Erythroblast (primary cell): ENCODE measurements at regions not wholly inside any gene's neighbourhood (a gene's known extent, or its start where the extent isn't known, plus 50 kb on each side); places are given as distances from the start of the nearest gene placed in this dataset.

Source experiments
- GATA1 ChIP-seq: IDR thresholded peaks from 2 replicates; pipeline ENCODE4 v1.6.1; 2011; ENCODE audit warnings: low read depth, mild to moderate bottlenecking, control low read depth, low read length, moderate library complexity
- POLR2A ChIP-seq: IDR thresholded peaks from 2 replicates; pipeline ENCODE4 v1.6.1; 2011; ENCODE audit warnings: mild to moderate bottlenecking, low read length

DNA sequence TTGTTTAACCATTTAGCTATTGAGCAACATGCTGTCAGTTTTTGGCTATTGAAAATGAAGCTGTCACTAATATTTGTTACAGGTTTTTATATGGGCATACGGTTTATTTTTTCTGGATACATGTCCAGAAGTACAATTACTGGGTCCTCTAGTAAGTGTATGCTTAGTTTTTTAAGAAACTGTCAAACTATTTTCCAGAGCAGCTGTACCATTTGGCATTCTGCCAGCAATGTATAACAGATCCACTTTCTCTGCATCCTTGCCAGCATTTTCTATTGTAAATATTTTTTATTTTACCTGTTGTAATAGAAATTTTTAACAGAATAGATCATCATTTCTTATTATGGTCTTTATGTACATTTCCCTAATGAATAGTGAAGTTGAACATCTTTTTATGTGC, 658.8 kb downstream of the EDEM1 start:
- no peak for TF ChIP-seq POLR2A
- no peak for TF ChIP-seq GATA1
